ENCODE measurements at regions not wholly inside any gene's neighbourhood (a gene's known extent, or its start where the extent isn't known, plus 50 kb on each side); places are given as distances from the start of the nearest gene placed in this dataset.

DNA sequence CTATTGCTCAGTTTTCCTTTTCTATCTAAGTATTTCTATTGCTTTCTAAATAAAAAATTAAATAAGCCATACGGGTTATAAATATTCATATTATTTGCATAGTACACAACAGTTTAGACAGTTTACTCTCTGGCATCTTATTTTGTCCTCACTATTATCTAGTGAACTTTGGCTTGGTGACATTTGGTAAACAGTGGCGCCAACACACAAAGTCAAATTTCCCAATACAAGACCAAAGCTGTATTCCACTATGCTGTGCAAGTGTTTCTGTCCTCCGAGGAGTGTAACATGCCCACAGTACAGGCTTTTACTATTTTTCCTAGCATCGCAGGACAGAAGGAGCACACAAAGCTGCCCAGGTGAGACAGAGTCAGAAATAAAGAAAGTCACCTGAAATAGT is 61.7 kb upstream of the TP63 start:
- no peaks in the 10 kb centered on the region for H3K9me3 ChIP-seq (ENCODE audit: control insufficient read depth, low read depth, low read length)
- H3K36me3 ChIP-seq (ENCODE audit: control insufficient read depth, insufficient read depth, low read length) = no peaks in the 10 kb centered on the region
- no peak for DNase-seq
- 89% methylated on average over 1 of the region's 4 CpGs for WGBS (ENCODE audit: insufficient coverage, low lambda C conversion rate)
- H3K27ac ChIP-seq (ENCODE audit: low read length) = no peak overlapping the region
- H3K4me1 ChIP-seq (ENCODE audit: control insufficient read depth, insufficient read depth, low read length) = no peaks in the 10 kb centered on the region
- no peaks in the 10 kb centered on the region for H3K27me3 ChIP-seq (ENCODE audit: control insufficient read depth, insufficient read depth, low read length)
- no peak overlapping the region for H3K4me3 ChIP-seq (ENCODE audit: low read length)

DNA sequence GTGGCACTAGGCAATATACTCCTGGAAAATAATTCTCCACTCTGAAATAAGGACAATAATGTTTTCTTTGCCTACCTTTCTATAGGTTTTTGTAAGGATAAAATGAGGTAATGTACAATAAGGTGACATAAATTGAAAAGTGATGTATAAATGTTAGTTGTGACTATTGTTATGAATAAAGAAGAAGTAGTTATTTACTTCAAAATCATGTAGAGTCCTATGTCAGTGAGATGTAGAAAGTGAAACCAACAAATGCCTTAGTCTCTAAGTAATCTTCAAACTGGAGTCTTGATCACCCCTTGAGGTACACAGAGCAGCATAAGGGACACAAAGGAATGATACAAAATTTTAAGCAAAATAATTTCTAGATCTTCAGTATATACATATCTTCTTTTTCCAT is 60.3 kb upstream of the TP63 start:
- Histone ChIP-seq H3K9me3 (ENCODE audit: control insufficient read depth, low read depth, low read length) (no peaks in the 10 kb centered on the region), H3K4me1 (ENCODE audit: control insufficient read depth, insufficient read depth, low read length) (no peaks in the 10 kb centered on the region), H3K36me3 (ENCODE audit: control insufficient read depth, insufficient read depth, low read length) (no peaks in the 10 kb centered on the region), H3K27me3 (ENCODE audit: control insufficient read depth, insufficient read depth, low read length) (no peaks in the 10 kb centered on the region), H3K4me3 (ENCODE audit: low read length) (no peak overlapping the region), H3K27ac (ENCODE audit: low read length) (no peak overlapping the region)
- no peak for DNase-seq

DNA sequence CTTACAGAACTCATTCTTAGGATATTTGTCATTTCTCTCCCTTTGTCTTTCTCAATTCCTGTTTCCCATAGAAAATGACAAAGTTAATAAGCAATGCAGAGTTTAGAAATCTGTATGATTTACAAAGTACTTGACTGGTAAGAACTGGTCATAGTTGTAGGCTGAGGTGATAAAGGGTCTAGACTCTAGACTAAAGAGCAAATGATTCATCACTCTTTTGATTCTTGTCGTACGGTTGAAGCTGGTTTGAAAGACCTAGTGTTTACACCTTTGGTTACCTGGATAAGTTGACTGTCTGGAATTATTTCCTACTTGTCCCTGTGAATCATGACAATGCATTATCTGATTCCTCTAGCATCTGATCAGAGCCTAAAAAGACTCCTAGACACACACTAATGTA is 58.9 kb upstream of the TP63 start:
- no peak overlapping the region for H3K4me3 ChIP-seq (ENCODE audit: low read length)
- no peaks in the 10 kb centered on the region for H3K36me3 ChIP-seq (ENCODE audit: control insufficient read depth, insufficient read depth, low read length)
- WGBS (ENCODE audit: insufficient coverage, low lambda C conversion rate) = no CpG with 5 or more reads among the region's 2 CpGs
- DNase-seq = no peak
- H3K4me1 ChIP-seq (ENCODE audit: control insufficient read depth, insufficient read depth, low read length) = no peaks in the 10 kb centered on the region
- H3K9me3 ChIP-seq (ENCODE audit: control insufficient read depth, low read depth, low read length) = no peaks in the 10 kb centered on the region
- no peaks in the 10 kb centered on the region for H3K27me3 ChIP-seq (ENCODE audit: control insufficient read depth, insufficient read depth, low read length)
- H3K27ac ChIP-seq (ENCODE audit: low read length) = no peak overlapping the region

DNA sequence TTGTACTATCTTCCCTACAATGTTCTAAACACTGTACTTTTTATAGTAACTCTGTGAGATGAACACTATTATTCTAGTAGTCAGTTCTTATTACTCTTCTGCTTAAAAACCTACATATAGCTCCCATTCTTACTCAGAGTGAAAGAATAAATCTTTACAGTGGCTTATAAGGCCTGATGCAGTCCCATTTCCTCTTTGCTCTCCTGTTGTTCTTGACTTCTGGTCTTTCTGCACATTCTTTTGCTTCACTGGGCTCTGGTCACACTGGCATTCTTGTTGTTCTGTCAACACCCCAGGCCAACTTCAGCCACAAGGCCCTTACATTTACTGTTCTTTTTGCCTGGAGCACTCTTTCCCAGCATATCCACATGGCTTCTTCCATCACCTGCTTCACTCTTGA is 58.2 kb upstream of the TP63 start:
- Histone ChIP-seq H3K4me1 (ENCODE audit: control insufficient read depth, insufficient read depth, low read length) (no peaks in the 10 kb centered on the region), H3K27me3 (ENCODE audit: control insufficient read depth, insufficient read depth, low read length) (no peaks in the 10 kb centered on the region), H3K9me3 (ENCODE audit: control insufficient read depth, low read depth, low read length) (no peaks in the 10 kb centered on the region), H3K36me3 (ENCODE audit: control insufficient read depth, insufficient read depth, low read length) (no peaks in the 10 kb centered on the region), H3K4me3 (ENCODE audit: low read length) (no peak overlapping the region), H3K27ac (ENCODE audit: low read length) (no peak overlapping the region)
- DNase-seq = no peak

DNA sequence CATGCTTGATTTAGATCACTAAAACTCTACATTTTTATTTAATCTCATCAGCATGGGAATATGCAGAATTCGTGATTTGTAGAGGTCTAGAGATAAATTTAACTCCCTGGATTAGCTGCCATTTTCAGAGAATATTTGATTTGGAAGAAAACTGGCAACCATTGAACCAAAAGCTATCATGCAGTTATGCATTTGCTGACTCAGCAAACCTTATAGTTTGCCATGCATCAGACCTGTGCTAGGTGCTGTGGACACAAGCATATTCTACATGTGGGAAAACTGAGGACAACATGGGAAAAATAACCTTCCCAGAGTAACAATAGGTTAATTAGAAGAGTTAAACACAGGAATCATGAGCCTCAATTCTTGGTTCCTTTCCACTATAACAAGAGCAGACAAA is 54.7 kb upstream of the TP63 start:
- Histone ChIP-seq H3K4me1 (ENCODE audit: control insufficient read depth, insufficient read depth, low read length) (no peaks in the 10 kb centered on the region), H3K27me3 (ENCODE audit: control insufficient read depth, insufficient read depth, low read length) (no peaks in the 10 kb centered on the region), H3K4me3 (ENCODE audit: low read length) (no peak overlapping the region), H3K27ac (ENCODE audit: low read length) (no peak overlapping the region), H3K9me3 (ENCODE audit: control insufficient read depth, low read depth, low read length) (no peaks in the 10 kb centered on the region), H3K36me3 (ENCODE audit: control insufficient read depth, insufficient read depth, low read length) (no peaks in the 10 kb centered on the region)
- 78% methylated on average over 1 of the region's 1 CpG for WGBS (ENCODE audit: insufficient coverage, low lambda C conversion rate)
- DNase-seq = no peak

DNA sequence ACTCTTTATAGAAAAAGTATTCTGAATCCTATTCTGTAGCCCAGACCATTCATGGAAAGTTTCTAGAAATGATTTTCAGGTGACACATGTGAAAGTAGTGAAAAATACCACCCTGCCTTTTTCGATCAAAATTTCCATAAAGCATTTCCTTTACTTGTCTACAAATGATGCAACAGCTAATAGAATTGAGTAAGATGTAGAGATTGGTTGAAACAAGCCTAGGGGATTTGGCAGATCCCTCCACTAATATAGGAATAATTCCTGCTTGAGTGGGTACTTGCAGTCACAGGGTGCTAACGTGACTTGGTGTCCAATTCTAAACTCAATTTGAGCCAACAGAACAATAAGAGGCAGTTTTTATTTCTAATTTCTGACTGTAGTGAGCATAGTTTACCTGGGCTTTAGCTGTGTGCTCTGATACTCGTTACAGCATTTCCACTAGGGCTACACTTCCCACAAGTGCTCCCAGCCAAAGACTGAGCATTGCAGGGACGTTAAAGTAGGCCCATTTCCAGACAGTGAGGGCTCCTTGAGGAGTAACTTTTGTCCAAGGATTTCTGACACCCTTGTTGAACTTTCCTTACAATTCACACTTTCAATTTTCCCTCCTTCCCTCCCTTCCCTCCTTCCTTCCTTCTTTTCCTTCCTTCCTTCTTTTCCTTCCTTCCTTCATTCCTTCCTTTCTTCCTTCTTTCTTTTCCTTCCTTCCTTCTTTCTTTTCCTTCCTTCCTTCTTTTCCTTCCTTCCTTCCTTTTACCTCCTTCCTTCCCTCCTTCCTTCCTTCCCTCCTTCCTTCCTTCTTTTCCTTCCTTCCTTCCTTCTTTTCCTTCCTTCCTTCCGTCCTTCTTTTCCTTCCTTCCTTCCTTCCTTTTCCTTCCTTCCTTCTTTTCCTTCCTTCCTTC is 53.9 kb upstream of the TP63 start:
- WGBS (ENCODE audit: insufficient coverage, low lambda C conversion rate) = 93% methylated on average over 1 of the region's 5 CpGs

DNA sequence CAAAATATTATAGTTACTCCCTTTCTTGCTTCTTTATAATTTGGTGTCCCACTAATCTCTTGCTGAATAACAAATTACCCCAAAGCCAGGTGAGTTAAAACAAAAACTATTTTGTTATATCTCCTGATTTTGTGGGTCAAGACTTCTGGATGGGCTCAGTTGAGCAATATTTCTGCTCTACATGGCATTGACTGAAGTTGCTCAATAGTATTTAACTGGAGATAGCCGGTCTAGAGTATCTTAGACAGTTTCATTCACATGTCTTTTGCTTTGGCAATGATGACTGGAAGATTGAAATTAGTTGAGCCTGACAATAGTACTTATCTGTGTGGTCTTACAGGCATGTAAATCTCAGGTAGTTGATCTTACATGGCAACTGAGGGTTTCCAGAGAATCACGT is 51.0 kb upstream of the TP63 start:
- DNase-seq = peak in 1 of 2 donors; percentile 10
- H3K36me3 ChIP-seq (ENCODE audit: control insufficient read depth, insufficient read depth, low read length) = no peaks in the 10 kb centered on the region
- H3K27ac ChIP-seq (ENCODE audit: low read length) = no peak overlapping the region
- no peaks in the 10 kb centered on the region for H3K4me1 ChIP-seq (ENCODE audit: control insufficient read depth, insufficient read depth, low read length)
- no peaks in the 10 kb centered on the region for H3K9me3 ChIP-seq (ENCODE audit: control insufficient read depth, low read depth, low read length)
- no peak overlapping the region for H3K4me3 ChIP-seq (ENCODE audit: low read length)
- WGBS (ENCODE audit: insufficient coverage, low lambda C conversion rate) = no CpG with 5 or more reads among the region's 2 CpGs
- H3K27me3 ChIP-seq (ENCODE audit: control insufficient read depth, insufficient read depth, low read length) = no peaks in the 10 kb centered on the region

More for the DNA sequence above, 53.9 kb upstream of the TP63 start:
- H3K9me3 ChIP-seq (ENCODE audit: control insufficient read depth, low read depth, low read length) = no peaks in the 10 kb centered on the region
- H3K27ac ChIP-seq (ENCODE audit: low read length) = no peak overlapping the region
- no peak overlapping the region for H3K4me3 ChIP-seq (ENCODE audit: low read length)
- H3K4me1 ChIP-seq (ENCODE audit: control insufficient read depth, insufficient read depth, low read length) = no peaks in the 10 kb centered on the region
- no peaks in the 10 kb centered on the region for H3K27me3 ChIP-seq (ENCODE audit: control insufficient read depth, insufficient read depth, low read length)
- DNase-seq = no peak
- H3K36me3 ChIP-seq (ENCODE audit: control insufficient read depth, insufficient read depth, low read length) = no peaks in the 10 kb centered on the region
